ENCODE measurements at regions not wholly inside any gene's neighbourhood (a gene's known extent, or its start where the extent isn't known, plus 50 kb on each side); places are given as distances from the start of the nearest gene placed in this dataset.

DNA sequence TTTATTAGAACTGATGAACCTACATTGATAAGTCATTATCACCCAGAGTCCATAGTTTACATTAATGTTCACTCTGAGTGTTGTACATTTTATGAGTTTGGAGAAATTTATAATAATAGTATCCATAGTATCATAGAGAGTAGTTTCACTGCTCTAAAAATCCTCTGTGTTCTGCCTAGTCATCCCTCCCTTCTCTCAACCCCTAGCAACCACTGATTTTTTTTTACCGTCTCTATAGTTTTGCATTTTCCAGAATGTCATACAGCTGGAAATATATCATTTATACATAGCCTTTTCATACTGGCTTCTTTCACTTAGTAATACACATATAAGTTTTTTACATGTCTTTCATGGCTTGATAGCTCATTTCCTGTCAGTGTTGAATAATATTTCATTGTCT lies 231.1 kb downstream of the RAD51AP2 start:
- TF ChIP-seq, protein P1, sequence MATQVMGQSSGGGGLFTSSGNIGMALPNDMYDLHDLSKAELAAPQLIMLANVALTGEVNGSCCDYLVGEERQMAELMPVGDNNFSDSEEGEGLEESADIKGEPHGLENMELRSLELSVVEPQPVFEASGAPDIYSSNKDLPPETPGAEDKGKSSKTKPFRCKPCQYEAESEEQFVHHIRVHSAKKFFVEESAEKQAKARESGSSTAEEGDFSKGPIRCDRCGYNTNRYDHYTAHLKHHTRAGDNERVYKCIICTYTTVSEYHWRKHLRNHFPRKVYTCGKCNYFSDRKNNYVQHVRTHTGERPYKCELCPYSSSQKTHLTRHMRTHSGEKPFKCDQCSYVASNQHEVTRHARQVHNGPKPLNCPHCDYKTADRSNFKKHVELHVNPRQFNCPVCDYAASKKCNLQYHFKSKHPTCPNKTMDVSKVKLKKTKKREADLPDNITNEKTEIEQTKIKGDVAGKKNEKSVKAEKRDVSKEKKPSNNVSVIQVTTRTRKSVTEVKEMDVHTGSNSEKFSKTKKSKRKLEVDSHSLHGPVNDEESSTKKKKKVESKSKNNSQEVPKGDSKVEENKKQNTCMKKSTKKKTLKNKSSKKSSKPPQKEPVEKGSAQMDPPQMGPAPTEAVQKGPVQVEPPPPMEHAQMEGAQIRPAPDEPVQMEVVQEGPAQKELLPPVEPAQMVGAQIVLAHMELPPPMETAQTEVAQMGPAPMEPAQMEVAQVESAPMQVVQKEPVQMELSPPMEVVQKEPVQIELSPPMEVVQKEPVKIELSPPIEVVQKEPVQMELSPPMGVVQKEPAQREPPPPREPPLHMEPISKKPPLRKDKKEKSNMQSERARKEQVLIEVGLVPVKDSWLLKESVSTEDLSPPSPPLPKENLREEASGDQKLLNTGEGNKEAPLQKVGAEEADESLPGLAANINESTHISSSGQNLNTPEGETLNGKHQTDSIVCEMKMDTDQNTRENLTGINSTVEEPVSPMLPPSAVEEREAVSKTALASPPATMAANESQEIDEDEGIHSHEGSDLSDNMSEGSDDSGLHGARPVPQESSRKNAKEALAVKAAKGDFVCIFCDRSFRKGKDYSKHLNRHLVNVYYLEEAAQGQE (IDR thresholded peaks at IDR 0.05; ENCODE audit: borderline replicate concordance) = no peak
- TF ChIP-seq, protein P2, sequence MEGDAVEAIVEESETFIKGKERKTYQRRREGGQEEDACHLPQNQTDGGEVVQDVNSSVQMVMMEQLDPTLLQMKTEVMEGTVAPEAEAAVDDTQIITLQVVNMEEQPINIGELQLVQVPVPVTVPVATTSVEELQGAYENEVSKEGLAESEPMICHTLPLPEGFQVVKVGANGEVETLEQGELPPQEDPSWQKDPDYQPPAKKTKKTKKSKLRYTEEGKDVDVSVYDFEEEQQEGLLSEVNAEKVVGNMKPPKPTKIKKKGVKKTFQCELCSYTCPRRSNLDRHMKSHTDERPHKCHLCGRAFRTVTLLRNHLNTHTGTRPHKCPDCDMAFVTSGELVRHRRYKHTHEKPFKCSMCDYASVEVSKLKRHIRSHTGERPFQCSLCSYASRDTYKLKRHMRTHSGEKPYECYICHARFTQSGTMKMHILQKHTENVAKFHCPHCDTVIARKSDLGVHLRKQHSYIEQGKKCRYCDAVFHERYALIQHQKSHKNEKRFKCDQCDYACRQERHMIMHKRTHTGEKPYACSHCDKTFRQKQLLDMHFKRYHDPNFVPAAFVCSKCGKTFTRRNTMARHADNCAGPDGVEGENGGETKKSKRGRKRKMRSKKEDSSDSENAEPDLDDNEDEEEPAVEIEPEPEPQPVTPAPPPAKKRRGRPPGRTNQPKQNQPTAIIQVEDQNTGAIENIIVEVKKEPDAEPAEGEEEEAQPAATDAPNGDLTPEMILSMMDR (IDR thresholded peaks at IDR 0.05; ENCODE audit: poor library complexity, severe bottlenecking) = no peak
- TF ChIP-seq EP300 (conservative IDR thresholded peaks at IDR 0.05; ENCODE audit: poor library complexity, severe bottlenecking) = no peak
- no peak for TF ChIP-seq POLR2AphosphoS5 (IDR thresholded peaks at IDR 0.05)
- no peak for TF ChIP-seq EZH2 (IDR thresholded peaks at IDR 0.05; ENCODE audit: borderline replicate concordance, insufficient read depth, low read length, poor library complexity, severe bottlenecking)
- TF ChIP-seq TAF1 (IDR thresholded peaks at IDR 0.05; ENCODE audit: low read depth) = no peak

Data from neural cell (in vitro differentiated cells).